Trophoblast cell (in vitro differentiated cells and primary cell): ENCODE measurements at regions not wholly inside any gene's neighbourhood (a gene's known extent, or its start where the extent isn't known, plus 50 kb on each side); places are given as distances from the start of the nearest gene placed in this dataset.

Experiments used
- DNase-seq, 2 donors: peaks; one replicate each; pipeline ENCODE4 v3.0.0-alpha.2; 2016
- H2AFZ ChIP-seq: 2 replicates; pipeline ENCODE4 v1.6.1; 2013; ENCODE audit warnings: low read length, moderate library complexity, mild to moderate bottlenecking; ENCODE audit not compliant: insufficient read depth, poor library complexity
- H2AK5ac ChIP-seq: 2 replicates; pipeline ENCODE4 v1.6.1; 2013; ENCODE audit warnings: mild to moderate bottlenecking, low read length
- H2BK120ac ChIP-seq: 2 replicates; pipeline ENCODE4 v1.6.1; 2013; ENCODE audit warnings: low read length, mild to moderate bottlenecking, moderate library complexity; ENCODE audit not compliant: insufficient read depth, poor library complexity
- H2BK12ac ChIP-seq: 2 replicates; pipeline ENCODE4 v1.6.1; 2013; ENCODE audit warnings: mild to moderate bottlenecking, low read length, moderate library complexity
- H2BK5ac ChIP-seq: 2 replicates; pipeline ENCODE4 v1.6.1; 2013; ENCODE audit warnings: low read length, low read depth, moderate library complexity, mild to moderate bottlenecking; ENCODE audit not compliant: poor library complexity
- H3K14ac ChIP-seq: 2 replicates; pipeline ENCODE4 v1.6.1; 2013; ENCODE audit warnings: mild to moderate bottlenecking, low read length
- H3K18ac ChIP-seq: 2 replicates; pipeline ENCODE4 v1.6.1; 2013; ENCODE audit warnings: mild to moderate bottlenecking, low read length
- H3K23ac ChIP-seq: 2 replicates; pipeline ENCODE4 v1.6.1; 2013; ENCODE audit warnings: low read length
- H3K27ac ChIP-seq: 2 replicates; pipeline ENCODE4 v1.5.1; 2013; ENCODE audit warnings: low read depth, mild to moderate bottlenecking, inconsistent platforms, low read length, moderate library complexity
- H3K27me3 ChIP-seq: 2 replicates; pipeline ENCODE4 v1.6.1; 2013; ENCODE audit warnings: inconsistent platforms, mild to moderate bottlenecking, low read length, moderate library complexity; ENCODE audit not compliant: insufficient read depth
- H3K36me3 ChIP-seq, 2 experiments: 1 replicate in 1 of 2; 2 replicates in 1 of 2; pipeline ENCODE4 v1.6.1; 2013; ENCODE audit warnings: low read length in 2 of 2, mild to moderate bottlenecking in 2 of 2, moderate library complexity in 1 of 2; ENCODE audit not compliant: insufficient read depth in 2 of 2, control insufficient read depth in 1 of 2
- H3K4ac ChIP-seq: 2 replicates; pipeline ENCODE4 v1.6.1; 2013; ENCODE audit warnings: low read depth, mild to moderate bottlenecking, low read length, moderate library complexity
- H3K4me1 ChIP-seq, 2 experiments: 1 replicate in 1 of 2; 2 replicates in 1 of 2; pipeline ENCODE4 v1.6.1; 2013; ENCODE audit warnings: low read length in 2 of 2, mild to moderate bottlenecking in 2 of 2, moderate library complexity in 1 of 2; ENCODE audit not compliant: insufficient read depth in 2 of 2, control insufficient read depth in 1 of 2
- H3K4me2 ChIP-seq: 2 replicates; pipeline ENCODE4 v1.6.1; 2013; ENCODE audit warnings: inconsistent platforms, mild to moderate bottlenecking, low read length, moderate library complexity
- H3K4me3 ChIP-seq: 2 replicates; pipeline ENCODE4 v1.5.1; 2013; ENCODE audit warnings: mild to moderate bottlenecking, low read depth, low read length, inconsistent platforms
- H3K79me1 ChIP-seq: one replicate; pipeline ENCODE4 v1.6.1; 2013; ENCODE audit warnings: low read length
- H3K79me2 ChIP-seq: 2 replicates; pipeline ENCODE4 v1.6.1; 2013; ENCODE audit warnings: low read length, mild to moderate bottlenecking; ENCODE audit not compliant: control insufficient read depth, insufficient read depth, poor library complexity
- H3K9ac ChIP-seq: 2 replicates; pipeline ENCODE4 v1.6.1; 2013; ENCODE audit warnings: mild to moderate bottlenecking, low read length
- H3K9me3 ChIP-seq: 2 replicates; pipeline ENCODE4 v1.6.1; 2013; ENCODE audit warnings: low read depth, mild to moderate bottlenecking, control low read depth, inconsistent platforms, low read length; ENCODE audit not compliant: insufficient read depth
- H4K12ac ChIP-seq: 2 replicates; pipeline ENCODE4 v1.6.1; 2013; ENCODE audit warnings: low read depth, mild to moderate bottlenecking, low read length, moderate library complexity
- H4K8ac ChIP-seq: 2 replicates; pipeline ENCODE4 v1.6.1; 2013; ENCODE audit warnings: low read depth, mild to moderate bottlenecking, low read length, moderate library complexity
- H4K91ac ChIP-seq: one replicate; pipeline ENCODE4 v1.6.1; 2013; ENCODE audit warnings: low read depth, mild to moderate bottlenecking, low read length, moderate library complexity
- WGBS: extraction: QIAGEN DNeasy Blood & Tissue Kit; methylation state at CpG from one replicate; pipeline ENCODE4 v1.1.7; 2013; ENCODE audit warnings: missing lambda C conversion rate; ENCODE audit not compliant: insufficient read length, insufficient coverage; ENCODE audit errors: extremely low coverage; 5-methylcytosine and 5-hydroxymethylcytosine counted together

- no peaks in the 10 kb centered on the region for H3K9me3 ChIP-seq
- no peak overlapping the region for H3K9ac ChIP-seq
- H3K4me3 ChIP-seq, result no peak overlapping the region
- WGBS, result no CpG with 5 or more reads among the region's 3 CpGs
- H3K27ac ChIP-seq, result no peak overlapping the region
- H3K4me1 ChIP-seq, result no peaks in the 10 kb centered on the region
- no peak for DNase-seq
- no peaks in the 10 kb centered on the region for H3K36me3 ChIP-seq
- H2BK12ac ChIP-seq, result no peak overlapping the region
- H3K4me2 ChIP-seq, result no peak overlapping the region
- no peak overlapping the region for H4K12ac ChIP-seq
- H2AFZ ChIP-seq, result no peak overlapping the region
- H3K23ac ChIP-seq, result no peak overlapping the region
- no peak overlapping the region for H2BK5ac ChIP-seq
- H4K91ac ChIP-seq, result no peak overlapping the region
- no peak overlapping the region for H3K4ac ChIP-seq
- H3K79me2 ChIP-seq, result no peaks in the 10 kb centered on the region
- no peak overlapping the region for H4K8ac ChIP-seq
- no peak overlapping the region for H3K18ac ChIP-seq
- H3K79me1 ChIP-seq, result no peaks in the 10 kb centered on the region
- no peak overlapping the region for H2BK120ac ChIP-seq
- H2AK5ac ChIP-seq, result no peak overlapping the region
- H3K27me3 ChIP-seq, result no peaks in the 10 kb centered on the region
- no peak overlapping the region for H3K14ac ChIP-seq
These were observed 186.8 kb upstream of the DOK6 start for GRCh38 chr18:69213842-69214241.

- Histone ChIP-seq H3K79me1 (no peaks in the 10 kb centered on the region), H2AK5ac (no peak overlapping the region), H2BK5ac (no peak overlapping the region), H3K27me3 (no peaks in the 10 kb centered on the region), H3K4me1 (no peaks in the 10 kb centered on the region), H4K8ac (no peak overlapping the region), H3K23ac (no peak overlapping the region), H3K9ac (no peak overlapping the region), H3K18ac (no peak overlapping the region), H2BK120ac (no peak overlapping the region), H2AFZ (no peak overlapping the region), H3K4me2 (no peak overlapping the region), H3K36me3 (no peaks in the 10 kb centered on the region), H3K14ac (no peak overlapping the region), H3K4ac (no peak overlapping the region), H3K27ac (no peak overlapping the region), H4K91ac (no peak overlapping the region), H3K4me3 (no peak overlapping the region), H4K12ac (no peak overlapping the region), H3K9me3 (no peaks in the 10 kb centered on the region), H3K79me2 (no peaks in the 10 kb centered on the region), H2BK12ac (no peak overlapping the region)
- no CpG with 5 or more reads among the region's 1 CpG for WGBS
- DNase-seq, result no peak
These were observed 185.5 kb upstream of the DOK6 start for GRCh38 chr18:69215161-69215560.

GRCh38 chr18:69216321-69216720, 184.4 kb upstream of the DOK6 start:
- no peaks in the 10 kb centered on the region for H3K79me1 ChIP-seq
- H2AFZ ChIP-seq, result no peak overlapping the region
- H3K36me3 ChIP-seq, result no peaks in the 10 kb centered on the region
- no peak overlapping the region for H2BK5ac ChIP-seq
- H2AK5ac ChIP-seq, result no peak overlapping the region
- H4K91ac ChIP-seq, result no peak overlapping the region
- H3K27me3 ChIP-seq, result no peaks in the 10 kb centered on the region
- no peak overlapping the region for H3K23ac ChIP-seq
- no peak overlapping the region for H3K18ac ChIP-seq
- H4K8ac ChIP-seq, result no peak overlapping the region
- no peak overlapping the region for H3K4me2 ChIP-seq
- H3K4me1 ChIP-seq, result no peaks in the 10 kb centered on the region
- no peak overlapping the region for H2BK12ac ChIP-seq
- no peak for DNase-seq
- WGBS, result no CpG with 5 or more reads among the region's 6 CpGs
- H3K9ac ChIP-seq, result no peak overlapping the region
- no peak overlapping the region for H3K4me3 ChIP-seq
- H3K79me2 ChIP-seq, result no peaks in the 10 kb centered on the region
- H3K4ac ChIP-seq, result no peak overlapping the region
- no peak overlapping the region for H4K12ac ChIP-seq
- H3K9me3 ChIP-seq, result no peaks in the 10 kb centered on the region
- no peak overlapping the region for H3K27ac ChIP-seq
- no peak overlapping the region for H2BK120ac ChIP-seq
- H3K14ac ChIP-seq, result no peak overlapping the region

- H2BK12ac ChIP-seq, result no peak overlapping the region
- no peak overlapping the region for H4K12ac ChIP-seq
- H3K23ac ChIP-seq, result no peak overlapping the region
- no peaks in the 10 kb centered on the region for H3K79me2 ChIP-seq
- no peak overlapping the region for H2AK5ac ChIP-seq
- H3K4ac ChIP-seq, result no peak overlapping the region
- no peak overlapping the region for H3K18ac ChIP-seq
- no peak overlapping the region for H4K91ac ChIP-seq
- H3K27me3 ChIP-seq, result no peaks in the 10 kb centered on the region
- H2AFZ ChIP-seq, result no peak overlapping the region
- no peak overlapping the region for H3K14ac ChIP-seq
- no peaks in the 10 kb centered on the region for H3K79me1 ChIP-seq
- no peaks in the 10 kb centered on the region for H3K36me3 ChIP-seq
- no peaks in the 10 kb centered on the region for H3K4me1 ChIP-seq
- H3K4me2 ChIP-seq, result no peak overlapping the region
- no CpG with 5 or more reads among the region's 9 CpGs for WGBS
- no peak overlapping the region for H3K9ac ChIP-seq
- no peak overlapping the region for H4K8ac ChIP-seq
- no peak overlapping the region for H3K27ac ChIP-seq
- no peak overlapping the region for H3K4me3 ChIP-seq
- H2BK120ac ChIP-seq, result no peak overlapping the region
- no peak overlapping the region for H2BK5ac ChIP-seq
- no peaks in the 10 kb centered on the region for H3K9me3 ChIP-seq
- DNase-seq, result no peak
These were observed 183.3 kb upstream of the DOK6 start for GRCh38 chr18:69217196-69218000.
